Prostate gland (tissue), 2 donors: ENCODE measurements at regions not wholly inside any gene's neighbourhood (a gene's known extent, or its start where the extent isn't known, plus 50 kb on each side); places are given as distances from the start of the nearest gene placed in this dataset.

Experiments
- CTCF ChIP-seq, 4 experiments: fragments of 200-600 bp in 2 of 4; fragments of 450-650 bp in 2 of 4; sonication (generic) in 2 of 4; IDR thresholded peaks; 1 replicate in 3 of 4; 2 replicates in 1 of 4; pipeline ENCODE4 v1.5.1; 2016 to 2019; ENCODE audit warnings: antibody characterized with exemption in 4 of 4, mild to moderate bottlenecking in 2 of 4, moderate library complexity in 2 of 4
- POLR2A ChIP-seq: fragments of 450-650 bp; IDR thresholded peaks from one replicate; pipeline ENCODE4 v1.6.1; 2016; ENCODE audit warnings: antibody characterized with exemption, mild to moderate bottlenecking
- POLR2AphosphoS5 ChIP-seq: sonication (generic); formaldehyde crosslinking; IDR thresholded peaks from one replicate; pipeline ENCODE4 v1.6.1; 2017; ENCODE audit warnings: antibody characterized with exemption

DNA sequence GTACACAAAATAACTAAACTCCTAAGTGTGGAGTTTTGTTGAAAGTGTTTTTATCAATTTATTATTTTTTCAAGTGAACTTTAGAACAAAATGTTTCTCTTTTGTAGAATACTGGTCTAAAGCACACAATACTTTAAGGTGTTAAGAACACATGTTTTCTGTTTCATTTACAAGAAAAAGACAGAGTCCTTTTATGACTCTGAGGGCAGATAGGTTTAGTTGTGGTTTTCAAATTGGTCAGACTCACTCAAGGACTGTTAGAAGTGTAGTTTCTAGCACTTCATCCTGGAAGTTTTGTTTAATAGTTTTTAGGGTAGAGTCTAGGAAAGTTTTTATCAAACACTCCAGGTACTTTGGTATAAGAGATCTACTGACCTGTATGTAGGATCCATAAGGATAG is 376.5 kb downstream of the LRRIQ3 start:
- TF ChIP-seq CTCF (IDR thresholded peaks at IDR 0.05) (no peak), POLR2AphosphoS5 (no peak), POLR2A (no peak)
